ENCODE measurements at regions not wholly inside any gene's neighbourhood (a gene's known extent, or its start where the extent isn't known, plus 50 kb on each side); places are given as distances from the start of the nearest gene placed in this dataset.
A peak's percentile ranks its signal among the peaks of the same experiment; 100 is the strongest.
"Not testable (repeated sequence)": the region's sequence is repeated elsewhere in the genome, so short reads cannot be mapped to it uniquely, and the experiment has no call there.

DNA sequence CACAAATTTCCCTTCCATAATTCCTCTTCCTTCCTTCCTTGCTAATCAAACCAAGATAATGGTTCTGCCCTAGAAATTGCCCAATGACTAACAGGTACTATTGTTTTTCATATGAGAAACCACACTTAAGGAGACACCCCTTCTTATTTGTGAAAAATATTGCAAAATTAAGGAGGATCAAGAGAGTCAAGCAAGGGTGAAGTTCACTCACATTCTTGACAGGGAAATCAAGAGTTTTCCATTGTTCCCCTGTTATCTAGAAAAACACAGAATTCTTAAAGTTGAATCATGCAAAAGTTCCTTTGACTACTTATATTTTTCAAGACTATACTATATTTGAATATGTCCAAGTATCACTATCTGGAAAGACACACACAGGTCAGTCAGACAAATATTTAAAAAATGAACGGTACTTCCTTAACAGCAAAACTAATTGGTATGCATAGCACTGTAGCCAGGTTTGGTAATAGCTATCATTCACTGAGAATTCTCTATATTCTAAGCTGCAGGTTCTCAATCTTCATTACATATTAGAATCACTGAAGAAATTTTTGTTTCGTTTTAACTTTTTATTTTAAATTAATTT is 897.2 kb downstream of the DIAPH3 start:
- no peak for DNase-seq

GRCh38 chr13:59269476-59269875 is 894.3 kb downstream of the DIAPH3 start:
- no peak for DNase-seq

- no peak for DNase-seq
These were observed 893.4 kb downstream of the DIAPH3 start for GRCh38 chr13:59270327-59270726.

- no peak for DNase-seq
These were observed 888.6 kb downstream of the DIAPH3 start for GRCh38 chr13:59274958-59275727.

- no peak for DNase-seq
These were observed 887.3 kb downstream of the DIAPH3 start for GRCh38 chr13:59276436-59276835.

- no peak for DNase-seq
These were observed 886.6 kb downstream of the DIAPH3 start for GRCh38 chr13:59277106-59277505.

GRCh38 chr13:59279028-59279427 is 884.7 kb downstream of the DIAPH3 start:
- DNase-seq = no peak

DNA sequence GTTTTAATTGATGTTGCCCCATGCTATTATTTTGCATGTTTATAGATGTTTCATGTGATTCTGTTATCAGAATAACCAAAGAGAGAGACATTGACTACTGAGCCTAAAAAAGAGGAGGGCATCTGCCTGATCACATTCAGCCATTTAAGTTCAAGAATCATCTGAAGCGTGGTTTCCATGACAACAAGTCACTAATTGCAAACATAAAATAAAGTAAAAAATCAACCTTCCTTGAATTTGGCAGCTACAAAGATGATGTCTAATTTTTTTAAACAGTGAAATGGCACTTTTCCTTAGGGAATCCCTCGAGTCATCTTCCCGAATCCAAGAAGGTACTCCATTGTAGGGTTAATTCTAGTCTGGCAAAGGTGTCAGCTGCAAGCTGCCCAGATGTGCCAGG is 884.2 kb downstream of the DIAPH3 start:
- DNase-seq = no peak

GRCh38 chr13:59280297-59280696 is 883.4 kb downstream of the DIAPH3 start:
- no peak for DNase-seq

DNA sequence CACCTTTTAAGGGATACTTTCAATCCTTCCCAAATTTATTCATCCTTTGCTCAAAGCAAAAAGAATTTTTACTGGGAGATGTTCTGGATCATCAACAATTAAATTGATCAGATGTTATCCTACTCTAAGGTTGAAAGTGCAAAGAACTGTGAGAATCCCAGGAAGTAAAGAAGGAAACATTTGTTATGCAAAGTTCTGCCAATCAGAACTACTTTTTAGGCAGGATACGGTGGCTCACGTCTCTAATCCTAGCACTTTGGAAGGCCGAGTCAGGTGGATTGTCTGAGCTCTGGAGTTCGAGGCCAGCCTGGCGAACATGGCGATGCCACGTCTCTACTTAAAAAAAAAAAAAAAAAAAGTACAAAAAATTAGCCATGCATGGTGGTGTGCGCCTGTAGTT is 882.3 kb downstream of the DIAPH3 start:
- no peak for DNase-seq

DNA sequence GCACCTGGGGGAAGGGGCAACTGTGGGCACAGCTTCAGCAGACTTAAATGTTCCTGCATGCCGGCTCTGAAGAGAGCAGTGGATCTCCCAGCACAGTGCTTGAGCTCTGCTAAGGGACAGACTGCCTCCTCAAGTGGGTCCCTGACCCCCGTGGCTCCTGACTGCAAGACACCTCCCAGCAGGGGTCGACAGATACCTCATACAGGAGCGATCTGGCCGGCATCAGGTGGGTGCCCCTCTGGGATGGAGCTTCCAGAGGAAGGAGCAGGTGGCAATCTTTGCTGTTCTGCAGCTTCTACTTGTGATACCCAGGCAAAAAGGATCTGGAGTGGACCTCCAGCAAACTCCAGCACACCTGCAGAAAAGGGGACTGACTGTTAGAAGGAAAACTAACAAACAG is 871.5 kb downstream of the DIAPH3 start:
- DNase-seq = not testable (repeated sequence)

GRCh38 chr13:59299584-59299983 is 864.1 kb downstream of the DIAPH3 start:
- no peak for DNase-seq

DNA sequence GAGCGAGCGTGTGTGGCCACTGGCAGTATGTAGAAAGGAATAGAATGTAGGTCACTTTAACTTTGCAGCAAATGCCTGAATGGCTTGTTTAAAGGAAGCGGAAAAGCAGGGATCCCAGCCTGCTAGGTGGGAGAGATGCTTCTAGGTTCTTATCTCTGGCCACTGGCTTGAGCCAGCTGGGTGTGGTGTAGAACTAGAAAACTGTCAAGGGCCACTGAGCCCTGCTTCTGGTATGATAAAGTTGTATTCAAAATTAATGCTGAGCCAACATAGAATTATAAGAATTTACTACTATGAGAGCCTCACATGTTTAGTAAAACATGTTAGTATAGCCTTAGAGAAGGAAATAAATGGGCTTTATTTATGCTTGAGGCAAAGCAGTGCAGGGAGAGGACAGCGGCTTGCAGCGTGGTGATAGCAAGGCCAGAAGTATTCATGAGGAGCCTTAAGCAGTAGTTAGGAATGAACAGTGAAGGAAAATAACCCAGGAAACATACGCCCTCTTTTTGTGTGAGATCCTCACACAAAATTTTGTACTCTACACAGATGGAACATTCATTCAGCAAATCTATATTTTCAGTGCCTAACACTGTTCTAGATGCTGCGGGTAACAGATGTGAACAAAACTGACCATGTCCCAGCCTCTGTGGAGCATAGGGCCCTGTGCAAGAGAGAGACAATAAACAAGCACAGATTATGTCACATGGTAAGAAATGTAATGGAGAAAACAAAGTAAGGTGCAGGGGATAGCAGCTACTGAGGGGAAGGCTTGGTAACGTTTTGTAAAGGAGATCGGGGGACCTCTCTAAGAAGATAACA is 863.2 kb downstream of the DIAPH3 start:
- no peak for DNase-seq

DNA sequence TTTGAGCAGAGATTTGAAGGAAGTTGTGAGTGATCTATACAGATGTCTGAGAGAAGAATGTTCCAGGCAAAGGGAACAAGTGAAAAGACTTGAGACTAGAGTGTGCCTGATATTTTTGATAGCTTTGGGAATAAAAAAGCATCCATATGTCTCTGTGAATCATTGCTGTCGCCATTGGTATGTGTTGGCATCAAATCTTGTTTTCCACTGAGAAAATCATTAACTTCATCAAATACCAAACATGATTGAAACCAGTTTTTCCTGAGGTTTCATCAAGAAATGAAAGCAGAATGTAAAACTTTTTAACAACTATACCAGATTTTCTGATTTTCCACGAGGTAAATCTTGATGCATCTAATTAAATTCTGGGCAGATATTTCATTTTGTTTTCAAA is 862.6 kb downstream of the DIAPH3 start:
- DNase-seq = no peak

GRCh38 chr13:59303433-59303832 is 860.3 kb downstream of the DIAPH3 start:
- no peak for DNase-seq

GRCh38 chr13:59304596-59304995 is 859.1 kb downstream of the DIAPH3 start:
- no peak for DNase-seq

GRCh38 chr13:59305896-59306295 is 857.8 kb downstream of the DIAPH3 start:
- no peak for DNase-seq

GRCh38 chr13:59312776-59313175 is 851.0 kb downstream of the DIAPH3 start:
- no peak for DNase-seq

- DNase-seq = peak; percentile 52
These were observed 845.3 kb downstream of the DIAPH3 start for GRCh38 chr13:59318320-59318930.

GRCh38 chr13:59319276-59319675 is 844.5 kb downstream of the DIAPH3 start:
- DNase-seq = no peak

GRCh38 chr13:59320021-59320420 is 843.7 kb downstream of the DIAPH3 start:
- no peak for DNase-seq

DNA sequence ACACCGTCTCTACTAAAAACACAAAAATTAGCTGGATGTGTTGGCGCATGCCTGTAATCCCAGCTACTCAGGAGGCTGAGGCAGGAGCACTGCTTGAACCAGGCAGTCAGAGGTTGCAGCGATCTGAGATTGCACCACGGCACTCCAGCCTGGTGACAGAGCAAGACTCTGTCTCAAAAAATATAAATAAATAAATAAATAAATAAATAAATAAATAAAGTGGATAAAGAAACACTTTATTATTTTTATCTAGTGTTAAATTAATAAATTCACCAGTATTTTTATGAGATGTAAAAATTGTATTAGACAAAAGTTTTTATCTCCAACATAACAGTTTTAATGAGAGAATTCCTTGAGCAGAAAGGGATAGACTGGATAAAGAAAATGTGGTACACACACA is 839.3 kb downstream of the DIAPH3 start:
- not testable (repeated sequence) for DNase-seq

GRCh38 chr13:59326717-59327116 is 837.0 kb downstream of the DIAPH3 start:
- DNase-seq = no peak
